Kidney (tissue), 10 donors: ENCODE measurements at regions not wholly inside any gene's neighbourhood (a gene's known extent, or its start where the extent isn't known, plus 50 kb on each side); places are given as distances from the start of the nearest gene placed in this dataset.
"Not testable (repeated sequence)": the region's sequence is repeated elsewhere in the genome, so short reads cannot be mapped to it uniquely, and the experiment has no call there.

Experiments used
- DNase-seq, 5 donors: peaks; one replicate each; pipeline ENCODE4 v3.0.0-alpha.2; 2013 to 2020
- FAIRE-seq: peaks from 2 replicates; lab custom pipeline; 2012; peaks lifted over from hg19 to GRCh38; lab: Jason Lieb, UNC
- H3K27ac ChIP-seq, 2 donors: one replicate each; pipeline ENCODE4 v1.7.0; 2013; ENCODE audit warnings: low read depth in 2 of 2, low read length in 2 of 2, inconsistent platforms in 1 of 2
- H3K27me3 ChIP-seq: one replicate; pipeline ENCODE4 v1.7.1; 2013; ENCODE audit warnings: low read length, inconsistent platforms; ENCODE audit not compliant: control insufficient read depth, insufficient read depth
- H3K36me3 ChIP-seq, 3 donors: one replicate each; pipeline versions ENCODE4 v1.7.0 to v1.7.1; 2013; ENCODE audit warnings: low read length in 3 of 3, control low read depth in 1 of 3, inconsistent platforms in 1 of 3; ENCODE audit not compliant: insufficient read depth in 3 of 3, control insufficient read depth in 2 of 3
- H3K4me1 ChIP-seq, 3 donors: one replicate each; pipeline versions ENCODE4 v1.7.0 to v1.7.1; 2013; ENCODE audit warnings: low read length in 3 of 3, inconsistent platforms in 1 of 3, low read depth in 1 of 3; ENCODE audit not compliant: control insufficient read depth in 2 of 3, insufficient read depth in 2 of 3
- H3K4me3 ChIP-seq, 3 donors: one replicate each; pipeline versions ENCODE4 v1.7.0 to v1.8.1; 2013; ENCODE audit warnings: low read length in 3 of 3, control low read depth in 1 of 3, inconsistent platforms in 1 of 3
- H3K9ac ChIP-seq, 3 donors: one replicate each; pipeline versions ENCODE4 v1.7.0 to v1.7.1; 2013; ENCODE audit warnings: low read length in 3 of 3, control low read depth in 1 of 3, inconsistent platforms in 1 of 3
- H3K9me3 ChIP-seq, 3 donors: one replicate each; pipeline versions ENCODE4 v1.7.0 to v1.7.1; 2013; ENCODE audit warnings: low read length in 3 of 3, control low read depth in 1 of 3, inconsistent platforms in 1 of 3; ENCODE audit not compliant: control insufficient read depth in 2 of 3, insufficient read depth in 1 of 3
- intact Hi-C: fragments of 100-400 bp; cut with DNase I; formaldehyde crosslinking; loops from one replicate; pipeline ENCODE4 v1.11.1; 2022
- donor health status: control.
- donor health status: control.
- donor health status: DM: yes; HTN: yes; CAD: no.
- donor health status: Normal renal cell carcinoma (clear cell type).

GRCh38 chr2:87438780-87439454 lies 309.0 kb upstream of the PLGLB2 start:
- H3K4me1 ChIP-seq, H3K9me3 ChIP-seq, H3K27ac ChIP-seq, intact Hi-C loops, H3K4me3 ChIP-seq, H3K36me3 ChIP-seq, H3K27me3 ChIP-seq, H3K9ac ChIP-seq, FAIRE-seq, DNase-seq: not testable (repeated sequence)

DNA sequence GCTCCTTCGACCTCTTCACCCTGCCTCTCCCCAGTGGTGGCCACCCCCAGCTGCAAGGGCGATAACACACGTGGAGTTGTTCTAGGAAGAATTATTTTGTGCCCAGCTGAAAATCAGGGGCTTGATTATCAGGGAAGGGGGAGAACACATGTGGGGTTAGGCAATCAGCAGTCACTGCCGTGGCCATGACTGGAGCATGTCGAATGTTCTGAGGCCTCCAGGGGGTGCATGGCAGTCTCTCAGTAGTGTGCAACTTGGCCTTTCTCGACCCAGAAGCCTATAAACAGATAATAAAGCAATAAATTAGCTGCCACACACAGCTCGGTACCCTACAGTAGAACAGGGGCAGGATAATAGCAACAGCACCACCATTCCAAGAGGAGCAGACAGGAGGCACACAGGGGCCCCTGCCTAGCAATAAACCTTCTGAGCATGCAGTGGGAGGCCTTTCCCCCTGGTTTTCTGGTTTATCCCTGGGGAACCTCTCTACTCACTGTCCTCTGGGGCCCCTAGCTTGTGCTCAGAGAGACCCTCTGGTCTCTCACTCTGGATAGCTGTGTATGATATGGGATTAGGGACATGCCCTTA lies 308.2 kb upstream of the PLGLB2 start:
- H3K36me3 ChIP-seq, H3K4me1 ChIP-seq, H3K27me3 ChIP-seq, H3K9me3 ChIP-seq, FAIRE-seq, H3K27ac ChIP-seq, H3K9ac ChIP-seq, intact Hi-C loops, H3K4me3 ChIP-seq: not testable (repeated sequence)
- peak in 2 of 5 donors; percentile 10 to 24 for DNase-seq

DNA sequence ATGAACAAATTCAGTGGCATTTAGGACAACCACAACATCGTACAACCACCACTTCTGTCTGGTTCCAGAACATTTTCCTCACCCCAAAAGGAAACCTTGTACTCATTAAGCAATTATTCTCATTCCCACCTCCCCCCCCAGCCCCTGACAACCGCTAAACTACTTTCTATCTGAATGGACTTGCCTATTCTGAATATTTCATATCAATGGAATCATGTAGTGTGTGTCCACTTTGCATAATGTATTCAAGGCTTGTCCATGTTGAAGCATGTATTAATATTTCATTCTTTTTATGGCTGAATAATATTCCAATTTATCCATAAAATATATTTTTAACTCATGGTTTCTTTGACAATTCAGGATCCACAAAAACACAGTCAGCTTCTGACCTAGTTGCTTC lies 307.2 kb upstream of the PLGLB2 start:
- not testable (repeated sequence) for H3K27ac ChIP-seq

DNA sequence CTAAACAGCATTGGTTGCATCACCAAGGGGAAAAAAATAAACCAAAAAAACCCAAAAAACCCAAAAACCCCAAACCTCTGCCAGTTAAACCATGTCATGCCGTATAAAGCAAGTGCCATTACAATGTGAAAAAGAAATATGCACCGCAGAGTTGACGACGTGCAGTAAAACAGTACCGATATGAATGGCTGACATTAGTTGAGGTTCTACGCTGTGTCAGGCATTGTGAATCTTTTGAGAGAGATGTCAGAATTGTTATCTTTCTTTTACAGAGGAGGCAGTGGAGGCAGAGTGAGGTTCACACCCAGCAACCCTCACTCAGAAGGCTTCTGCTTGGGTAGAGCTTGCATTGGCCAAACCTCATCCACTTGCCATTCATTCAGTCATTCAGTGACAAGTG lies 306.5 kb upstream of the PLGLB2 start:
- H3K9ac ChIP-seq, intact Hi-C loops, H3K27ac ChIP-seq, H3K4me1 ChIP-seq, H3K36me3 ChIP-seq, H3K4me3 ChIP-seq, FAIRE-seq, H3K9me3 ChIP-seq, DNase-seq, H3K27me3 ChIP-seq: not testable (repeated sequence)

More for the DNA sequence above, 307.2 kb upstream of the PLGLB2 start:
- DNase-seq, intact Hi-C loops, H3K9ac ChIP-seq, H3K9me3 ChIP-seq, H3K4me1 ChIP-seq, H3K4me3 ChIP-seq, H3K36me3 ChIP-seq, H3K27me3 ChIP-seq, FAIRE-seq: not testable (repeated sequence)

GRCh38 chr2:87442983-87443577 lies 304.8 kb upstream of the PLGLB2 start:
- FAIRE-seq, H3K4me1 ChIP-seq, intact Hi-C loops, H3K9ac ChIP-seq, H3K4me3 ChIP-seq, H3K27me3 ChIP-seq, H3K27ac ChIP-seq, H3K36me3 ChIP-seq, H3K9me3 ChIP-seq, DNase-seq: not testable (repeated sequence)

DNA sequence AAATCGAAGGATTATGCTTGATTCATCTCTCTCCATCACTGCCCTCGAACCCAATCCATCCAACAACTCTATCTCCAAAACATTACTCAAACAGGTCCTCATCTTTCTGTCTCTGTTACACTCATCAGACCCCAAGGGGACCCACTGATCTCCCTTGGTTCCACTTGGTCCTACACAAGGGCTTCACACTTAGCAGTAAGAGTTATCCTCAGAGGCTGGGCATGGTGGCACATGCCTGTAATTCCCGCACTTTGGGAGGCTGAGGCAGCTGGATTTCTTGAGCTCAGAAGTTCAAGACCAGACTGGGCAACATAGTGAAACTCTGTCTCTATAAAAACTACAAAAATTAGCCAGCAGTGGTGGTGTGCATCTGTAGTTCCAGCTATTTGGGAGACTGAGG lies 302.9 kb upstream of the PLGLB2 start:
- H3K9me3 ChIP-seq, intact Hi-C loops, H3K4me3 ChIP-seq, H3K9ac ChIP-seq, H3K27me3 ChIP-seq, H3K4me1 ChIP-seq, FAIRE-seq, DNase-seq, H3K36me3 ChIP-seq, H3K27ac ChIP-seq: not testable (repeated sequence)

DNA sequence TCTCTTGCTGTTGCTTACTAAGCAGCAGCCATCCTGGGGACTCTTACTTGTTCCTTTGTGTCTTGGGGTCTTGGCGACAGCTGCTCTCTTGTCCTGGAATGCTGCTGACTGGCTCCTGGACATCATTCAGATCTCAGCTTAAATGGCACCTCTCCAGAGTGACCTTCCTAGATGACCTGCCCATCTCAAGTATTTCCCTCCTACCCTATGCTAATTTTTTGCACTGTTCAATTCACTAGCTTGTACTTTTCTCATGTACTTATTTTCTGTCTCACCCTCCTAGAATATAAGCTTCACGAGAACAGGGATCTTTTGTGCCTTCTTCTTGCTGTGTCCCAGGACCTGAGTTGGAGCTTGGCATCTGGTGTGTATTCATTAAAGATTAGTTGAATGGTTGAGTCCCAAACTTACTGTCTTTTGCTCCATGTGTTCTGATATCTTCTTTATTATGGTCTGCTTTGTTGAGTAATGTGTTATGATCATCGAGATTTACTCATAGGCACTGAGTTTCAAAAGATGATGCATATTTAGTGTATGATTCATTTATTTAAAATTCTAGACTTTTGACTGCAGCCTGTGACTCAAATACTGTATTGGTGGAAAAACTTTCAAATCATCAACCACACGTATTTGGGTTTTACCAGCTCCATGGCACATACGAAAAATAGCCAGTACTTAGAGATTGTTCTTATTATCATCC lies 302.1 kb upstream of the PLGLB2 start:
- intact Hi-C loops, result not testable (repeated sequence)

DNA sequence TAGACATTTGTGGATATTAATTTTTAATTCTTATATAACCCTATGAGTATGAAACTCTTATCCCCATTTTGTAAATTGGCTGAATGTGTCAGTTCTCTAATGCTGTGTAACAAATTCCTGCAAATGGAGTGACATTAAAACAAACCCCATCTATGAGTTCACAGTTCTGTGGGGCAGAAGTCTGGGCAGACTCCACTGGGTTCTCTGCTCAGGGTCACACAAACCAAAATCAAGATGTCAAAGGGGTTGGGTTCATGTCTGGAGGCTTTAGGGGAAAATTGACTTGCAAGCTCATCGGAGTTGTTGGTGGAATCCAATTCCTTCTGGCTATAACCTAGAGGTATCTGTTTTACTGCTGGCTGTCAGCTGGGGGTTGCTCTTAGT lies 301.6 kb upstream of the PLGLB2 start:
- DNase-seq, FAIRE-seq, H3K9ac ChIP-seq: not testable (repeated sequence)

More for the DNA sequence above, 302.1 kb upstream of the PLGLB2 start:
- not testable (repeated sequence) for FAIRE-seq, H3K27ac ChIP-seq, H3K27me3 ChIP-seq, DNase-seq, H3K4me1 ChIP-seq, H3K9ac ChIP-seq, H3K9me3 ChIP-seq, H3K36me3 ChIP-seq, H3K4me3 ChIP-seq

More for the DNA sequence above, 301.6 kb upstream of the PLGLB2 start:
- H3K36me3 ChIP-seq, H3K27me3 ChIP-seq, H3K27ac ChIP-seq, H3K4me1 ChIP-seq, H3K4me3 ChIP-seq, H3K9me3 ChIP-seq, intact Hi-C loops: not testable (repeated sequence)
